GM21390 (cell line): ENCODE measurements at regions not wholly inside any gene's neighbourhood (a gene's known extent, or its start where the extent isn't known, plus 50 kb on each side); places are given as distances from the start of the nearest gene placed in this dataset.

Experiments
- ATAC-seq: cut with Tn5 transposase; IDR thresholded peaks from one replicate; pipeline ENCODE4 v1.9.1; 2021; ENCODE audit not compliant: unreplicated experiment

DNA sequence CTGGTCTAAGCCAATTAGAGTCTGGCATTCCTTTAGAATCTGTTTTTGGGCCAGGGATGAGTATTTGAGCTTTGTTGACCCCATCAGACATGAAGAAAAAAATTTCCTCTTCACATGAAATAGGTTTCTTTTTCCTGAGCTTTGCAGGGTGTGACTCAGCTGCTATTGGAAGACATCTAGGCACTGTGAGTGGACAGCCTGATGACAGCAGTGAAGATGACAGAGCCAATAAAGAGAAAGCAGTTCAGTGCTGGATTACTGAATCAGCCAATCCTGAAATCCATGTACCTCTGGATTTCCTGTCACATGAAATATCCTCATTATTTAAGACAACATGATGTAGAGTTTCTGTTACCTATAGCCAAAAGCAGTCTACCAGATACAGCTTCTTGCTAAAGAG lies 51.3 kb upstream of the GRIA1 start:
- ATAC-seq: no peak
